GM19239 (cell line): ENCODE measurements at regions not wholly inside any gene's neighbourhood (a gene's known extent, or its start where the extent isn't known, plus 50 kb on each side); places are given as distances from the start of the nearest gene placed in this dataset.

Experiments used
- DNase-seq: peaks from one replicate; pipeline ENCODE4 v3.0.0; 2011; ENCODE audit warnings: low spot score; ENCODE audit not compliant: insufficient read length
- FAIRE-seq: peaks from 2 replicates; lab custom pipeline; 2011; peaks lifted over from hg19 to GRCh38; lab: Jason Lieb, UNC

GRCh38 chr3:99250821-99251355 lies 349.4 kb upstream of the DCBLD2 start:
- no peak for FAIRE-seq
- no peak for DNase-seq

- FAIRE-seq (no peak), DNase-seq (no peak)
Measured at GRCh38 chr3:99250272-99250671, 348.8 kb upstream of the DCBLD2 start.

GRCh38 chr3:99249627-99250026 lies 348.1 kb upstream of the DCBLD2 start:
- FAIRE-seq (no peak), DNase-seq (no peak)

- FAIRE-seq (no peak), DNase-seq (no peak)
Measured at GRCh38 chr3:99248913-99249312, 347.4 kb upstream of the DCBLD2 start.

GRCh38 chr3:99248130-99248529 lies 346.6 kb upstream of the DCBLD2 start:
- no peak for DNase-seq
- no peak for FAIRE-seq

GRCh38 chr3:99246010-99246654 lies 344.6 kb upstream of the DCBLD2 start:
- DNase-seq: no peak
- FAIRE-seq: no peak

- FAIRE-seq (no peak), DNase-seq (no peak)
Measured at GRCh38 chr3:99242271-99242670, 340.8 kb upstream of the DCBLD2 start.

- no peak for FAIRE-seq
- no peak for DNase-seq
Measured at GRCh38 chr3:99240700-99241099, 339.2 kb upstream of the DCBLD2 start.

- FAIRE-seq: no peak
Measured at GRCh38 chr3:99236576-99236975, 335.1 kb upstream of the DCBLD2 start.

GRCh38 chr3:99232696-99233095 lies 331.2 kb upstream of the DCBLD2 start:
- no peak for DNase-seq
- FAIRE-seq: no peak

More at GRCh38 chr3:99236576-99236975, 335.1 kb upstream of the DCBLD2 start:
- no peak for DNase-seq

- FAIRE-seq (no peak), DNase-seq (no peak)
Measured at GRCh38 chr3:99218468-99218867, 317.0 kb upstream of the DCBLD2 start.

GRCh38 chr3:99212969-99213368 lies 311.5 kb upstream of the DCBLD2 start:
- DNase-seq: no peak
- no peak for FAIRE-seq

- no peak for FAIRE-seq
Measured at GRCh38 chr3:99211309-99211708, 309.8 kb upstream of the DCBLD2 start.

GRCh38 chr3:99199021-99199420 lies 297.5 kb upstream of the DCBLD2 start:
- no peak for DNase-seq
- no peak for FAIRE-seq

More at GRCh38 chr3:99211309-99211708, 309.8 kb upstream of the DCBLD2 start:
- DNase-seq: no peak

- DNase-seq: no peak
- FAIRE-seq: no peak
Measured at GRCh38 chr3:99191186-99191585, 289.7 kb upstream of the DCBLD2 start.

- no peak for FAIRE-seq
- DNase-seq: no peak
Measured at GRCh38 chr3:99188936-99189335, 287.4 kb upstream of the DCBLD2 start.

- FAIRE-seq: no peak
- no peak for DNase-seq
Measured at GRCh38 chr3:99186016-99186415, 284.5 kb upstream of the DCBLD2 start.

GRCh38 chr3:99176169-99176964 lies 274.9 kb upstream of the DCBLD2 start:
- DNase-seq (no peak), FAIRE-seq (no peak)

GRCh38 chr3:99175276-99175812 lies 273.8 kb upstream of the DCBLD2 start:
- FAIRE-seq (no peak), DNase-seq (no peak)

- no peak for FAIRE-seq
Measured at GRCh38 chr3:99172736-99173657, 271.5 kb upstream of the DCBLD2 start.

More at GRCh38 chr3:99172736-99173657, 271.5 kb upstream of the DCBLD2 start:
- DNase-seq: no peak
